Spinal cord (tissue), 9 donors: ENCODE measurements at regions not wholly inside any gene's neighbourhood (a gene's known extent, or its start where the extent isn't known, plus 50 kb on each side); places are given as distances from the start of the nearest gene placed in this dataset.

ENCODE experiments used
- DNase-seq, 6 donors: peaks; one replicate each; pipeline versions ENCODE4 v3.0.0 to v3.0.0-alpha.2; 2013 to 2015; ENCODE audit warnings: low spot score in 6 of 6, low read depth in 4 of 6
- H3K27ac ChIP-seq: one replicate; pipeline ENCODE4 v1.5.1; 2013; ENCODE audit warnings: low read depth, low read length, control low read depth
- H3K27me3 ChIP-seq: one replicate; pipeline ENCODE4 v1.6.1; 2013; ENCODE audit warnings: low read length; ENCODE audit not compliant: control insufficient read depth, insufficient read depth
- H3K36me3 ChIP-seq: one replicate; pipeline ENCODE4 v1.6.1; 2013; ENCODE audit warnings: low read length; ENCODE audit not compliant: control insufficient read depth, insufficient read depth
- H3K4me1 ChIP-seq: one replicate; pipeline ENCODE4 v1.6.1; 2013; ENCODE audit warnings: low read length; ENCODE audit not compliant: control insufficient read depth, insufficient read depth
- H3K4me3 ChIP-seq: one replicate; pipeline ENCODE4 v1.5.1; 2013; ENCODE audit warnings: low read depth, low read length, control low read depth
- H3K9me3 ChIP-seq: one replicate; pipeline ENCODE4 v1.6.1; 2013; ENCODE audit warnings: low read length; ENCODE audit not compliant: control insufficient read depth, insufficient read depth
- WGBS: methylation state at CpG from one replicate; pipeline ENCODE4 v1.1.5; 2013; ENCODE audit warnings: missing lambda C conversion rate; ENCODE audit not compliant: insufficient coverage; 5-methylcytosine and 5-hydroxymethylcytosine counted together
- donor health status: healthy.

GRCh38 chr6:170232186-170233002 lies 58.5 kb downstream of the DLL1 start:
- DNase-seq, result no peak
- no peaks in the 10 kb centered on the region for H3K9me3 ChIP-seq
- H3K27me3 ChIP-seq, result no peaks in the 10 kb centered on the region
- peaks cover 22% of the 10 kb centered on the region for H3K4me1 ChIP-seq
- H3K4me3 ChIP-seq, result no peak overlapping the region
- H3K36me3 ChIP-seq, result no peaks in the 10 kb centered on the region
- no peak overlapping the region for H3K27ac ChIP-seq
- WGBS, result 86% methylated on average over 20 of the region's 24 CpGs

- Histone ChIP-seq H3K27me3 (no peaks in the 10 kb centered on the region), H3K27ac (no peak overlapping the region), H3K4me3 (no peak overlapping the region), H3K4me1 (peaks cover 26% of the 10 kb centered on the region), H3K9me3 (no peaks in the 10 kb centered on the region), H3K36me3 (no peaks in the 10 kb centered on the region)
- DNase-seq, result no peak
- WGBS, result 61% methylated on average over 17 of the region's 22 CpGs
Observed at GRCh38 chr6:170231293-170232185, 59.3 kb downstream of the DLL1 start.

GRCh38 chr6:170230520-170231292 lies 60.2 kb downstream of the DLL1 start:
- Histone ChIP-seq H3K9me3 (no peaks in the 10 kb centered on the region), H3K27ac (no peak overlapping the region), H3K4me3 (no peak overlapping the region), H3K36me3 (no peaks in the 10 kb centered on the region), H3K27me3 (no peaks in the 10 kb centered on the region), H3K4me1 (peaks cover 26% of the 10 kb centered on the region)
- DNase-seq, result peak in 1 of 6 donors; percentile 78
- WGBS, result 72% methylated on average over 17 of the region's 19 CpGs

- Histone ChIP-seq H3K36me3 (no peaks in the 10 kb centered on the region), H3K9me3 (no peaks in the 10 kb centered on the region), H3K4me1 (peaks cover 29% of the 10 kb centered on the region), H3K27ac (no peak overlapping the region), H3K27me3 (no peaks in the 10 kb centered on the region), H3K4me3 (no peak overlapping the region)
- DNase-seq, result no peak
- WGBS, result 78% methylated on average over 25 of the region's 25 CpGs
Observed at GRCh38 chr6:170229851-170230519, 60.9 kb downstream of the DLL1 start.

GRCh38 chr6:170229396-170229795 lies 61.5 kb downstream of the DLL1 start:
- H3K27me3 ChIP-seq, result no peaks in the 10 kb centered on the region
- H3K4me1 ChIP-seq, result peaks cover 35% of the 10 kb centered on the region

GRCh38 chr6:170228946-170229310 lies 62.0 kb downstream of the DLL1 start:
- Histone ChIP-seq H3K4me3 (no peak overlapping the region), H3K36me3 (no peaks in the 10 kb centered on the region), H3K27ac (no peak overlapping the region), H3K4me1 (peaks cover 39% of the 10 kb centered on the region), H3K27me3 (no peaks in the 10 kb centered on the region), H3K9me3 (no peaks in the 10 kb centered on the region)
- DNase-seq, result no peak
- WGBS, result 86% methylated on average over 6 of the region's 14 CpGs

More at GRCh38 chr6:170229396-170229795, 61.5 kb downstream of the DLL1 start:
- Histone ChIP-seq H3K36me3 (no peaks in the 10 kb centered on the region), H3K9me3 (no peaks in the 10 kb centered on the region), H3K4me3 (no peak overlapping the region), H3K27ac (no peak overlapping the region)
- WGBS, result 86% methylated on average over 15 of the region's 15 CpGs
- DNase-seq, result no peak

- Histone ChIP-seq H3K9me3 (no peaks in the 10 kb centered on the region), H3K27me3 (no peaks in the 10 kb centered on the region), H3K4me1 (peaks cover 46% of the 10 kb centered on the region), H3K27ac (no peak overlapping the region), H3K4me3 (no peak overlapping the region), H3K36me3 (no peaks in the 10 kb centered on the region)
- peak in 1 of 6 donors; percentile 66 for DNase-seq
- WGBS, result 69% methylated on average over 18 of the region's 24 CpGs
Observed at GRCh38 chr6:170227996-170228945, 62.6 kb downstream of the DLL1 start.

- no peak overlapping the region for H3K27ac ChIP-seq
- 61% methylated on average over 14 of the region's 14 CpGs for WGBS
- H3K4me3 ChIP-seq, result no peak overlapping the region
- H3K27me3 ChIP-seq, result no peaks in the 10 kb centered on the region
- peaks cover 53% of the 10 kb centered on the region for H3K4me1 ChIP-seq
- DNase-seq, result peak in 1 of 6 donors; percentile 49
- no peaks in the 10 kb centered on the region for H3K36me3 ChIP-seq
- no peaks in the 10 kb centered on the region for H3K9me3 ChIP-seq
Observed at GRCh38 chr6:170227521-170227983, 63.3 kb downstream of the DLL1 start.
